GM23338 (cell line): ENCODE measurements at regions not wholly inside any gene's neighbourhood (a gene's known extent, or its start where the extent isn't known, plus 50 kb on each side); places are given as distances from the start of the nearest gene placed in this dataset.

Experiments
- ATAC-seq: fragments of 200-7000 bp; cut with Tn5 transposase; 3 replicates; pipeline ENCODE4 v1.9.1; 2020
- DNase-seq: peaks from one replicate; pipeline ENCODE4 v3.0.0-alpha.2; 2015; ENCODE audit warnings: low spot score
- H2AFZ ChIP-seq: fragments of 200-600 bp; sonication (generic); 2 replicates; pipeline ENCODE4 v1.8.0; 2016; ENCODE audit warnings: antibody characterized with exemption, mild to moderate bottlenecking, moderate library complexity
- H3F3A ChIP-seq: fragments of 200-600 bp; sonication (generic); replicated peaks from 2 replicates; pipeline ENCODE4 v1.8.0; 2017; ENCODE audit warnings: antibody characterized with exemption, mixed run types, low read depth
- H3K27ac ChIP-seq: fragments of 200-600 bp; sonication (generic); 2 replicates; pipeline ENCODE4 v1.6.1; 2016; ENCODE audit warnings: low read depth
- H3K27me3 ChIP-seq: fragments of 200-600 bp; sonication (generic); 2 replicates; pipeline ENCODE4 v1.8.0; 2016; ENCODE audit warnings: mild to moderate bottlenecking, mixed run types, moderate library complexity; ENCODE audit not compliant: insufficient read depth
- H3K36me3 ChIP-seq: fragments of 200-600 bp; sonication (generic); 2 replicates; pipeline ENCODE4 v1.8.0; 2016; ENCODE audit warnings: mild to moderate bottlenecking; ENCODE audit not compliant: insufficient read depth
- H3K4me1 ChIP-seq: fragments of 200-600 bp; sonication (generic); 2 replicates; pipeline ENCODE4 v1.8.0; 2016; ENCODE audit warnings: mild to moderate bottlenecking, moderate library complexity; ENCODE audit not compliant: insufficient read depth
- H3K4me2 ChIP-seq: fragments of 200-600 bp; sonication (generic); 2 replicates; pipeline ENCODE4 v1.7.1; 2017; ENCODE audit warnings: mixed run types
- H3K4me3 ChIP-seq: fragments of 200-600 bp; sonication (generic); 2 replicates; pipeline ENCODE4 v1.6.1; 2016; ENCODE audit warnings: mixed run types
- H3K79me2 ChIP-seq: fragments of 200-600 bp; sonication (generic); replicated peaks from 2 replicates; pipeline ENCODE4 v1.8.0; 2017; ENCODE audit warnings: mild to moderate bottlenecking; ENCODE audit not compliant: insufficient read depth
- H3K9me2 ChIP-seq: fragments of 200-600 bp; sonication (generic); 2 replicates; pipeline ENCODE4 v1.8.0; 2017; ENCODE audit not compliant: insufficient read depth
- H4K20me1 ChIP-seq: fragments of 200-600 bp; sonication (generic); replicated peaks from 2 replicates; pipeline ENCODE4 v1.8.0; 2017; ENCODE audit warnings: mild to moderate bottlenecking; ENCODE audit not compliant: insufficient read depth
- H3K27ac Mint-ChIP-seq: 2 replicates; pipeline ENCODE4 v1.8.0; 2020; ENCODE audit warnings: inconsistent platforms, mild to moderate bottlenecking, moderate library complexity, mixed read lengths
- H3K27me3 Mint-ChIP-seq: 3 replicates; pipeline ENCODE4 v1.8.0; 2022; ENCODE audit warnings: low read depth, mild to moderate bottlenecking, moderate library complexity, mixed read lengths, inconsistent platforms; ENCODE audit not compliant: insufficient read depth, poor library complexity
- H3K36me3 Mint-ChIP-seq: 3 replicates; pipeline ENCODE4 v1.8.0; 2021; ENCODE audit warnings: low read depth, mild to moderate bottlenecking, inconsistent platforms, moderate library complexity, mixed read lengths
- H3K4me1 Mint-ChIP-seq: 3 replicates; pipeline ENCODE4 v1.8.0; 2020; ENCODE audit warnings: mild to moderate bottlenecking, inconsistent platforms, mixed read lengths
- H3K4me3 Mint-ChIP-seq: 3 replicates; pipeline ENCODE4 v1.8.0; 2021; ENCODE audit warnings: moderate library complexity, mild to moderate bottlenecking, inconsistent platforms, mixed read lengths
- H3K9me3 Mint-ChIP-seq: 3 replicates; pipeline ENCODE4 v1.8.0; 2020; ENCODE audit warnings: moderate library complexity, mild to moderate bottlenecking, inconsistent platforms, mixed read lengths
- CREB1 ChIP-seq: fragments of 250-450 bp; sonication (Bioruptor Pico); IDR thresholded peaks from 2 replicates; pipeline ENCODE4 v1.5.0; 2020; ENCODE audit warnings: low read depth, mild to moderate bottlenecking, moderate library complexity
- ETS1 ChIP-seq: IDR thresholded peaks from 2 replicates; pipeline ENCODE4 v1.6.1; 2016; ENCODE audit warnings: antibody characterized with exemption
- EZH2 ChIP-seq: fragments of 200-600 bp; sonication (generic); IDR thresholded peaks from one replicate; pipeline ENCODE4 v1.8.0; 2017; ENCODE audit warnings: antibody characterized with exemption, mild to moderate bottlenecking, low read depth; ENCODE audit not compliant: unreplicated experiment
- EZH2phosphoT487 ChIP-seq: fragments of 200-600 bp; sonication (generic); IDR thresholded peaks from one replicate; pipeline ENCODE4 v1.8.1; 2018; ENCODE audit warnings: antibody characterized with exemption; ENCODE audit not compliant: unreplicated experiment
- JUNB ChIP-seq: IDR thresholded peaks from one replicate; pipeline ENCODE4 v1.6.1; 2016; ENCODE audit warnings: antibody characterized with exemption; ENCODE audit not compliant: unreplicated experiment
- NANOG ChIP-seq: IDR thresholded peaks from 2 replicates; pipeline ENCODE4 v1.6.1; 2016; ENCODE audit warnings: antibody characterized with exemption, borderline replicate concordance
- POLR2AphosphoS5 ChIP-seq: IDR thresholded peaks from 2 replicates; pipeline ENCODE4 v1.6.1; 2016; ENCODE audit warnings: antibody characterized with exemption, low read depth
- STAT1 ChIP-seq: IDR thresholded peaks from one replicate; pipeline ENCODE4 v1.6.1; 2016; ENCODE audit warnings: antibody characterized with exemption; ENCODE audit not compliant: unreplicated experiment
- ZNF114 ChIP-seq: fragments of 250-450 bp; sonication (Bioruptor Pico); IDR thresholded peaks from 2 replicates; pipeline ENCODE4 v1.5.0; 2020; ENCODE audit warnings: mild to moderate bottlenecking, moderate library complexity
- ZNF331 ChIP-seq: fragments of 250-450 bp; sonication (Bioruptor Pico); IDR thresholded peaks from 2 replicates; pipeline ENCODE4 v1.5.0; 2020; ENCODE audit warnings: low read depth, mild to moderate bottlenecking, moderate library complexity
- TF ChIP-seq, protein P1 (sequence below): IDR thresholded peaks from one replicate; pipeline ENCODE4 v1.6.1; 2018; ENCODE audit warnings: antibody characterized with exemption; ENCODE audit not compliant: unreplicated experiment
- TF ChIP-seq, protein P2 (sequence below), 2 experiments: fragments of 200-600 bp in 1 of 2; sonication (generic) in 1 of 2; conservative IDR thresholded peaks; 2 replicates each; pipeline versions ENCODE4 v1.5.1 to v1.6.1; 2016 to 2017; ENCODE audit warnings: antibody characterized with exemption in 2 of 2, low read depth in 2 of 2, mild to moderate bottlenecking in 2 of 2, moderate library complexity in 1 of 2
- TF ChIP-seq, protein P3 (sequence below): fragments of 250-450 bp; sonication (Bioruptor Pico); IDR thresholded peaks from 2 replicates; pipeline ENCODE4 v1.5.0; 2020; ENCODE audit warnings: mild to moderate bottlenecking, moderate library complexity

DNA sequence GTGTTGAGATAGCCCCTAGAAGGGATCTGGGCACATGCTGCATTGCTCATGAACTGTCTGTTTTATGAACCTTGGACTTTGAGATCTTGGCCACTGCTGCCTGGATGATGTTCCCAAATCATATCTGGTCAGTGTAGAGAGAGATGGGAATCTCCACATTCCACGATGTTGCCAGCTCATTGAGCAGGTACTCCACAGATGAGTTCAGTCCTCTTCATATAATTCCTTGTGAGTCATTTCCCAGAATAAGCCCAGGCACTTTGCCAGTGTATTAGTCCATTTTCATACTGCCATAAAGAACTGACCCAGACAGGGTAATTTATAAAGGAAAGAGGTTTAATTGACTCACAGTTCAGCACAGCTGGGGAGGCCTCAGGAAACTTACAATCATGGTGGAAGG, 254.0 kb upstream of the RUNX1 start (continued):
- TF ChIP-seq STAT1 (no peak), ETS1 (no peak), POLR2AphosphoS5 (no peak), ZNF114 (CRISPR knock-in tag) (no peak), ZNF331 (CRISPR knock-in tag) (no peak), EZH2 (no peak), NANOG (no peak), EZH2phosphoT487 (no peak), JUNB (no peak)
- TF ChIP-seq, protein P1, sequence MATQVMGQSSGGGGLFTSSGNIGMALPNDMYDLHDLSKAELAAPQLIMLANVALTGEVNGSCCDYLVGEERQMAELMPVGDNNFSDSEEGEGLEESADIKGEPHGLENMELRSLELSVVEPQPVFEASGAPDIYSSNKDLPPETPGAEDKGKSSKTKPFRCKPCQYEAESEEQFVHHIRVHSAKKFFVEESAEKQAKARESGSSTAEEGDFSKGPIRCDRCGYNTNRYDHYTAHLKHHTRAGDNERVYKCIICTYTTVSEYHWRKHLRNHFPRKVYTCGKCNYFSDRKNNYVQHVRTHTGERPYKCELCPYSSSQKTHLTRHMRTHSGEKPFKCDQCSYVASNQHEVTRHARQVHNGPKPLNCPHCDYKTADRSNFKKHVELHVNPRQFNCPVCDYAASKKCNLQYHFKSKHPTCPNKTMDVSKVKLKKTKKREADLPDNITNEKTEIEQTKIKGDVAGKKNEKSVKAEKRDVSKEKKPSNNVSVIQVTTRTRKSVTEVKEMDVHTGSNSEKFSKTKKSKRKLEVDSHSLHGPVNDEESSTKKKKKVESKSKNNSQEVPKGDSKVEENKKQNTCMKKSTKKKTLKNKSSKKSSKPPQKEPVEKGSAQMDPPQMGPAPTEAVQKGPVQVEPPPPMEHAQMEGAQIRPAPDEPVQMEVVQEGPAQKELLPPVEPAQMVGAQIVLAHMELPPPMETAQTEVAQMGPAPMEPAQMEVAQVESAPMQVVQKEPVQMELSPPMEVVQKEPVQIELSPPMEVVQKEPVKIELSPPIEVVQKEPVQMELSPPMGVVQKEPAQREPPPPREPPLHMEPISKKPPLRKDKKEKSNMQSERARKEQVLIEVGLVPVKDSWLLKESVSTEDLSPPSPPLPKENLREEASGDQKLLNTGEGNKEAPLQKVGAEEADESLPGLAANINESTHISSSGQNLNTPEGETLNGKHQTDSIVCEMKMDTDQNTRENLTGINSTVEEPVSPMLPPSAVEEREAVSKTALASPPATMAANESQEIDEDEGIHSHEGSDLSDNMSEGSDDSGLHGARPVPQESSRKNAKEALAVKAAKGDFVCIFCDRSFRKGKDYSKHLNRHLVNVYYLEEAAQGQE: no peak
- TF ChIP-seq, protein P2, sequence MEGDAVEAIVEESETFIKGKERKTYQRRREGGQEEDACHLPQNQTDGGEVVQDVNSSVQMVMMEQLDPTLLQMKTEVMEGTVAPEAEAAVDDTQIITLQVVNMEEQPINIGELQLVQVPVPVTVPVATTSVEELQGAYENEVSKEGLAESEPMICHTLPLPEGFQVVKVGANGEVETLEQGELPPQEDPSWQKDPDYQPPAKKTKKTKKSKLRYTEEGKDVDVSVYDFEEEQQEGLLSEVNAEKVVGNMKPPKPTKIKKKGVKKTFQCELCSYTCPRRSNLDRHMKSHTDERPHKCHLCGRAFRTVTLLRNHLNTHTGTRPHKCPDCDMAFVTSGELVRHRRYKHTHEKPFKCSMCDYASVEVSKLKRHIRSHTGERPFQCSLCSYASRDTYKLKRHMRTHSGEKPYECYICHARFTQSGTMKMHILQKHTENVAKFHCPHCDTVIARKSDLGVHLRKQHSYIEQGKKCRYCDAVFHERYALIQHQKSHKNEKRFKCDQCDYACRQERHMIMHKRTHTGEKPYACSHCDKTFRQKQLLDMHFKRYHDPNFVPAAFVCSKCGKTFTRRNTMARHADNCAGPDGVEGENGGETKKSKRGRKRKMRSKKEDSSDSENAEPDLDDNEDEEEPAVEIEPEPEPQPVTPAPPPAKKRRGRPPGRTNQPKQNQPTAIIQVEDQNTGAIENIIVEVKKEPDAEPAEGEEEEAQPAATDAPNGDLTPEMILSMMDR (conservative IDR thresholded peaks at IDR 0.05; ENCODE audit: low read depth in 2 of 2): no peak

DNA sequence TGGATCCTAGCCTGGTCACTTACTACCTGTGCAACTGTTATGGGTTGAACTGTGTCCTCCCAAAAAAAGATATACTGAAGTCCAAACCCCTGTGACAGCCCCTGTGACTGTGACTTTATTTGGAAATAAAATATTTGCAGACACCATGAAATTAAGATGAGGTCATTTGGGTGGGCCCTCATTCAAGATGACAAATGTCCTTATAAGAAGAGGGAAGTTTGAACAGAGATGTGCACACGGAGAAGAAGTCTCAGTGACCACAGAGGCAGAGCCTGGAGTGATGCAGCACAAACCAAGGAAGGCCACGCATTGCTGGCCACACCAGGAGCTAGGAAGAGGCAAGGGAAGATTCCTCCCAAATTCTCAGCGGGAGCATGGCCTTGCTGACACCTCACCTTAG, 249.7 kb upstream of the RUNX1 start:
- no peak overlapping the region for H2AFZ ChIP-seq
- no peak overlapping the region for H3K4me3 ChIP-seq
- H3K27me3 Mint-ChIP-seq: no peaks in the 10 kb centered on the region
- TF ChIP-seq, protein P3, sequence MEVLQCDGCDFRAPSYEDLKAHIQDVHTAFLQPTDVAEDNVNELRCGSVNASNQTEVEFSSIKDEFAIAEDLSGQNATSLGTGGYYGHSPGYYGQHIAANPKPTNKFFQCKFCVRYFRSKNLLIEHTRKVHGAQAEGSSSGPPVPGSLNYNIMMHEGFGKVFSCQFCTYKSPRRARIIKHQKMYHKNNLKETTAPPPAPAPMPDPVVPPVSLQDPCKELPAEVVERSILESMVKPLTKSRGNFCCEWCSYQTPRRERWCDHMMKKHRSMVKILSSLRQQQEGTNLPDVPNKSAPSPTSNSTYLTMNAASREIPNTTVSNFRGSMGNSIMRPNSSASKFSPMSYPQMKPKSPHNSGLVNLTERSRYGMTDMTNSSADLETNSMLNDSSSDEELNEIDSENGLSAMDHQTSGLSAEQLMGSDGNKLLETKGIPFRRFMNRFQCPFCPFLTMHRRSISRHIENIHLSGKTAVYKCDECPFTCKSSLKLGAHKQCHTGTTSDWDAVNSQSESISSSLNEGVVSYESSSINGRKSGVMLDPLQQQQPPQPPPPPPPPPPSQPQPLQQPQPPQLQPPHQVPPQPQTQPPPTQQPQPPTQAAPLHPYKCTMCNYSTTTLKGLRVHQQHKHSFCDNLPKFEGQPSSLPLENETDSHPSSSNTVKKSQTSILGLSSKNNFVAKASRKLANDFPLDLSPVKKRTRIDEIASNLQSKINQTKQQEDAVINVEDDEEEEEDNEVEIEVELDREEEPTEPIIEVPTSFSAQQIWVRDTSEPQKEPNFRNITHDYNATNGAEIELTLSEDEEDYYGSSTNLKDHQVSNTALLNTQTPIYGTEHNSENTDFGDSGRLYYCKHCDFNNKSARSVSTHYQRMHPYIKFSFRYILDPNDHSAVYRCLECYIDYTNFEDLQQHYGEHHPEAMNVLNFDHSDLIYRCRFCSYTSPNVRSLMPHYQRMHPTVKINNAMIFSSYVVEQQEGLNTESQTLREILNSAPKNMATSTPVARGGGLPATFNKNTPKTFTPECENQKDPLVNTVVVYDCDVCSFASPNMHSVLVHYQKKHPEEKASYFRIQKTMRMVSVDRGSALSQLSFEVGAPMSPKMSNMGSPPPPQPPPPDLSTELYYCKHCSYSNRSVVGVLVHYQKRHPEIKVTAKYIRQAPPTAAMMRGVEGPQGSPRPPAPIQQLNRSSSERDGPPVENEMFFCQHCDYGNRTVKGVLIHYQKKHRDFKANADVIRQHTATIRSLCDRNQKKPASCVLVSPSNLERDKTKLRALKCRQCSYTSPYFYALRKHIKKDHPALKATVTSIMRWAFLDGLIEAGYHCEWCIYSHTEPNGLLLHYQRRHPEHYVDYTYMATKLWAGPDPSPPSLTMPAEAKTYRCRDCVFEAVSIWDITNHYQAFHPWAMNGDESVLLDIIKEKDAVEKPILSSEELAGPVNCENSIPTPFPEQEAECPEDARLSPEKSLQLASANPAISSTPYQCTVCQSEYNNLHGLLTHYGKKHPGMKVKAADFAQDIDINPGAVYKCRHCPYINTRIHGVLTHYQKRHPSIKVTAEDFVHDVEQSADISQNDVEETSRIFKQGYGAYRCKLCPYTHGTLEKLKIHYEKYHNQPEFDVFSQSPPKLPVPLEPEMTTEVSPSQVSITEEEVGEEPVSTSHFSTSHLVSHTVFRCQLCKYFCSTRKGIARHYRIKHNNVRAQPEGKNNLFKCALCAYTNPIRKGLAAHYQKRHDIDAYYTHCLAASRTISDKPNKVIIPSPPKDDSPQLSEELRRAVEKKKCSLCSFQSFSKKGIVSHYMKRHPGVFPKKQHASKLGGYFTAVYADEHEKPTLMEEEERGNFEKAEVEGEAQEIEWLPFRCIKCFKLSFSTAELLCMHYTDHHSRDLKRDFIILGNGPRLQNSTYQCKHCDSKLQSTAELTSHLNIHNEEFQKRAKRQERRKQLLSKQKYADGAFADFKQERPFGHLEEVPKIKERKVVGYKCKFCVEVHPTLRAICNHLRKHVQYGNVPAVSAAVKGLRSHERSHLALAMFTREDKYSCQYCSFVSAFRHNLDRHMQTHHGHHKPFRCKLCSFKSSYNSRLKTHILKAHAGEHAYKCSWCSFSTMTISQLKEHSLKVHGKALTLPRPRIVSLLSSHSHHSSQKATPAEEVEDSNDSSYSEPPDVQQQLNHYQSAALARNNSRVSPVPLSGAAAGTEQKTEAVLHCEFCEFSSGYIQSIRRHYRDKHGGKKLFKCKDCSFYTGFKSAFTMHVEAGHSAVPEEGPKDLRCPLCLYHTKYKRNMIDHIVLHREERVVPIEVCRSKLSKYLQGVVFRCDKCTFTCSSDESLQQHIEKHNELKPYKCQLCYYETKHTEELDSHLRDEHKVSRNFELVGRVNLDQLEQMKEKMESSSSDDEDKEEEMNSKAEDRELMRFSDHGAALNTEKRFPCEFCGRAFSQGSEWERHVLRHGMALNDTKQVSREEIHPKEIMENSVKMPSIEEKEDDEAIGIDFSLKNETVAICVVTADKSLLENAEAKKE (CRISPR knock-in tag): no peak
- TF ChIP-seq CREB1 (CRISPR knock-in tag) (no peak), JUNB (no peak), ZNF331 (CRISPR knock-in tag) (no peak), STAT1 (no peak), EZH2phosphoT487 (no peak), EZH2 (no peak)

More for the DNA sequence above, 249.7 kb upstream of the RUNX1 start:
- Histone ChIP-seq H3K27ac (no peak overlapping the region), H3K9me2 (0 out of 2 replicates have a peak, but pooled peaks cover 2% of the 10 kb centered on the region), H3K27me3 (no peaks in the 10 kb centered on the region), H3K79me2 (no peaks in the 10 kb centered on the region), H3F3A (no peaks in the 10 kb centered on the region), H3K4me2 (no peak overlapping the region), H3K4me1 (no peaks in the 10 kb centered on the region), H4K20me1 (no peaks in the 10 kb centered on the region), H3K36me3 (no peaks in the 10 kb centered on the region)
- ATAC-seq (no peak), DNase-seq (no peak)
- no peak overlapping the region for H3K27ac Mint-ChIP-seq
- H3K4me3 Mint-ChIP-seq: no peak overlapping the region
- H3K36me3 Mint-ChIP-seq: no peaks in the 10 kb centered on the region
- H3K9me3 Mint-ChIP-seq: no peaks in the 10 kb centered on the region; the same call in 2 of the 3 replicates
- peaks cover 15% of the 10 kb centered on the region; the same call in 2 of the 3 replicates for H3K4me1 Mint-ChIP-seq
